H9 (cell line): ENCODE measurements at regions not wholly inside any gene's neighbourhood (a gene's known extent, or its start where the extent isn't known, plus 50 kb on each side); places are given as distances from the start of the nearest gene placed in this dataset.

Experiments
- DNase-seq: peaks from one replicate; pipeline ENCODE4 v3.0.0-alpha.2; 2017
- H2AFZ ChIP-seq: one replicate; pipeline ENCODE4 v1.6.1; 2013; ENCODE audit warnings: mild to moderate bottlenecking, low read length, control low read depth, moderate library complexity
- H2AK5ac ChIP-seq: 2 replicates; pipeline ENCODE4 v1.6.1; 2013; ENCODE audit warnings: low read length, control low read depth, mixed read lengths; ENCODE audit not compliant: insufficient read length
- H2BK120ac ChIP-seq: one replicate; pipeline ENCODE4 v1.6.1; 2013; ENCODE audit warnings: low read depth, mild to moderate bottlenecking, low read length, control low read depth, inconsistent platforms; ENCODE audit not compliant: poor library complexity, severe bottlenecking
- H2BK12ac ChIP-seq: 2 replicates; pipeline ENCODE4 v1.6.1; 2013; ENCODE audit warnings: low read length, control low read depth, mixed read lengths, low read depth; ENCODE audit not compliant: insufficient read length
- H2BK15ac ChIP-seq: 2 replicates; pipeline ENCODE4 v1.6.1; 2013; ENCODE audit warnings: low read depth, low read length, control low read depth
- H2BK20ac ChIP-seq: one replicate; pipeline ENCODE4 v1.6.1; 2013; ENCODE audit warnings: low read depth, mild to moderate bottlenecking, low read length, control low read depth, inconsistent platforms; ENCODE audit not compliant: poor library complexity, severe bottlenecking
- H2BK5ac ChIP-seq: 2 replicates; pipeline ENCODE4 v1.6.1; 2013; ENCODE audit warnings: low read length, control low read depth, mixed read lengths; ENCODE audit not compliant: insufficient read length
- H3K14ac ChIP-seq: 2 replicates; pipeline ENCODE4 v1.6.1; 2013; ENCODE audit warnings: low read length, control low read depth; ENCODE audit not compliant: insufficient read depth
- H3K18ac ChIP-seq: 2 replicates; pipeline ENCODE4 v1.6.1; 2013; ENCODE audit warnings: low read depth, mild to moderate bottlenecking, mixed read lengths, low read length, control low read depth; ENCODE audit not compliant: insufficient read length
- H3K23ac ChIP-seq: 2 replicates; pipeline ENCODE4 v1.6.1; 2013; ENCODE audit warnings: low read length, control low read depth, mixed read lengths, low read depth; ENCODE audit not compliant: insufficient read length
- H3K23me2 ChIP-seq: 2 replicates; pipeline ENCODE4 v1.6.1; 2013; ENCODE audit warnings: low read depth, mild to moderate bottlenecking, mixed read lengths, low read length, control low read depth; ENCODE audit not compliant: insufficient read length, poor library complexity, severe bottlenecking
- H3K27ac ChIP-seq: 2 replicates; pipeline ENCODE4 v1.5.1; 2013; ENCODE audit warnings: low read length, control low read depth, mixed read lengths, low read depth; ENCODE audit not compliant: insufficient read length
- H3K27me3 ChIP-seq: 2 replicates; pipeline ENCODE4 v1.6.1; 2013; ENCODE audit warnings: low read length, control low read depth, inconsistent platforms; ENCODE audit not compliant: insufficient read depth
- H3K4ac ChIP-seq: 2 replicates; pipeline ENCODE4 v1.6.1; 2013; ENCODE audit warnings: low read depth, mild to moderate bottlenecking, control low read depth, inconsistent platforms, low read length, moderate library complexity
- H3K4me1 ChIP-seq: 2 replicates; pipeline ENCODE4 v1.6.1; 2013; ENCODE audit warnings: low read length, control low read depth, inconsistent platforms; ENCODE audit not compliant: insufficient read depth
- H3K4me2 ChIP-seq: 2 replicates; pipeline ENCODE4 v1.6.1; 2013; ENCODE audit warnings: low read length, control low read depth, mixed read lengths; ENCODE audit not compliant: insufficient read length, insufficient read depth
- H3K56ac ChIP-seq: 2 replicates; pipeline ENCODE4 v1.6.1; 2013; ENCODE audit warnings: low read depth, mild to moderate bottlenecking, mixed read lengths, low read length, control low read depth; ENCODE audit not compliant: insufficient read length
- H3K79me1 ChIP-seq: 2 replicates; pipeline ENCODE4 v1.6.1; 2013; ENCODE audit warnings: low read depth, mild to moderate bottlenecking, moderate library complexity, low read length, control low read depth, inconsistent platforms; ENCODE audit not compliant: insufficient read depth, poor library complexity, severe bottlenecking
- H3K79me2 ChIP-seq: 2 replicates; pipeline ENCODE4 v1.6.1; 2013; ENCODE audit warnings: low read length, control low read depth, inconsistent platforms; ENCODE audit not compliant: insufficient read depth
- H3K9ac ChIP-seq: 2 replicates; pipeline ENCODE4 v1.6.1; 2013; ENCODE audit warnings: low read length, control low read depth, mixed read lengths; ENCODE audit not compliant: insufficient read length; ENCODE audit errors: extremely low read depth
- H3K9me3 ChIP-seq: one replicate; pipeline ENCODE4 v1.6.1; 2013; ENCODE audit warnings: low read depth, low read length, inconsistent platforms; ENCODE audit not compliant: control insufficient read depth
- H3T11ph ChIP-seq: one replicate; pipeline ENCODE4 v1.6.1; 2013; ENCODE audit warnings: mild to moderate bottlenecking, low read length, control low read depth, inconsistent platforms
- H4K20me1 ChIP-seq: one replicate; pipeline ENCODE4 v1.6.1; 2013; ENCODE audit not compliant: control insufficient read depth, insufficient read length, insufficient read depth
- H4K5ac ChIP-seq: 2 replicates; pipeline ENCODE4 v1.6.1; 2013; ENCODE audit warnings: low read depth, mild to moderate bottlenecking, mixed read lengths, low read length, control low read depth; ENCODE audit not compliant: insufficient read length
- H4K8ac ChIP-seq: replicated peaks from 2 replicates; pipeline ENCODE4 v1.6.1; 2013; ENCODE audit warnings: low read length, control low read depth, mixed read lengths, low read depth; ENCODE audit not compliant: insufficient read length
- H4K91ac ChIP-seq: 2 replicates; pipeline ENCODE4 v1.6.1; 2013; ENCODE audit warnings: low read depth, mild to moderate bottlenecking, moderate library complexity, mixed read lengths, low read length, control low read depth; ENCODE audit not compliant: insufficient read length
- H3K27ac Mint-ChIP-seq, 3 experiments: 2 replicates in 2 of 3; 3 replicates in 1 of 3; pipeline ENCODE4 v1.8.0; 2020 to 2021; ENCODE audit warnings: mixed read lengths in 3 of 3, mild to moderate bottlenecking in 1 of 3, moderate library complexity in 1 of 3
- H3K27me3 Mint-ChIP-seq: 2 replicates; pipeline ENCODE4 v1.8.0; 2021; ENCODE audit warnings: low read depth, mild to moderate bottlenecking, moderate library complexity, mixed read lengths
- H3K36me3 Mint-ChIP-seq, 3 experiments: 2 replicates in 2 of 3; 3 replicates in 1 of 3; pipeline ENCODE4 v1.8.0; 2020 to 2021; ENCODE audit warnings: low read depth in 3 of 3, mixed read lengths in 3 of 3; ENCODE audit not compliant: insufficient read depth in 1 of 3
- H3K4me1 Mint-ChIP-seq, 2 experiments: 2 replicates each; pipeline ENCODE4 v1.8.0; 2020; ENCODE audit warnings: mixed read lengths in 2 of 2
- H3K4me3 Mint-ChIP-seq, 2 experiments: 2 replicates in 1 of 2; 3 replicates in 1 of 2; pipeline ENCODE4 v1.8.0; 2020 to 2021; ENCODE audit warnings: mild to moderate bottlenecking in 2 of 2, mixed read lengths in 2 of 2, moderate library complexity in 1 of 2
- H3K9me3 Mint-ChIP-seq, 2 experiments: 2 replicates in 1 of 2; 3 replicates in 1 of 2; pipeline ENCODE4 v1.8.0; 2020; ENCODE audit warnings: mild to moderate bottlenecking in 2 of 2, mixed read lengths in 2 of 2, moderate library complexity in 1 of 2
- WGBS: extraction: QIAGEN DNeasy Blood & Tissue Kit; methylation state at CpG from one replicate; pipeline ENCODE4 v1.1.7; 2013; ENCODE audit warnings: missing lambda C conversion rate, low lambda C conversion rate, mixed read lengths; ENCODE audit not compliant: insufficient read length; ENCODE audit errors: extremely low coverage; 5-methylcytosine and 5-hydroxymethylcytosine counted together
- TF ChIP-seq, protein P1 (sequence below): fragments of 200-600 bp; sonication (generic); conservative IDR thresholded peaks from 3 replicates; pipeline ENCODE4 v1.8.0; 2021; ENCODE audit warnings: antibody characterized with exemption, mild to moderate bottlenecking

DNA sequence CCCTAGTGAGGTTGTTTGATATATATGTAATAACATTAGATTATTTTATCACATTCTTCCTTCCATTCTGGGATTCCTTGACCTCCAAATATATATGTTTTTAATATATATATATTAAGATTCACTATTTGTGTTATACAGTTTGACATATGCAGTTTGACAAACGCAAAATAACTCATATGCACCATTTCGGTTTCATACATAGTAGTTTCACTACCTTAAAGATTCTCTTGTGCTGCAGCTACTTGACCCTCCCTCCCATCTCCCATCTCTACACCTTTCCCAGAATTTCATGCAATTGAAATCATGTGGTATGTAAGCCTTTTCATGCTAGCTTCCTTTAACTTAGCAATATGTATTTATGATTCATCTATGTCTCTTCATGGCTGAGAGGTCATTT, 1244.4 kb downstream of the SORCS3 start:
- Histone ChIP-seq H3T11ph (no peak overlapping the region), H4K8ac (no peak overlapping the region), H3K79me2 (no peaks in the 10 kb centered on the region), H2BK20ac (no peak overlapping the region), H4K5ac (no peak overlapping the region), H2BK5ac (no peak overlapping the region), H4K91ac (no peak overlapping the region), H2AFZ (no peak overlapping the region), H3K9ac (no peak overlapping the region), H3K56ac (no peak overlapping the region), H2AK5ac (no peak overlapping the region), H3K79me1 (no peaks in the 10 kb centered on the region), H3K18ac (no peak overlapping the region), H3K4me1 (no peaks in the 10 kb centered on the region), H3K9me3 (no peaks in the 10 kb centered on the region), H2BK15ac (no peak overlapping the region), H4K20me1 (no peaks in the 10 kb centered on the region), H3K27me3 (no peaks in the 10 kb centered on the region), H3K4me2 (no peak overlapping the region), H2BK12ac (no peak overlapping the region), H2BK120ac (no peak overlapping the region), H3K23me2 (no peaks in the 10 kb centered on the region), H3K4ac (no peak overlapping the region), H3K14ac (no peak overlapping the region), H3K27ac (no peak overlapping the region), H3K23ac (no peak overlapping the region)
- H3K27ac Mint-ChIP-seq, result no peak overlapping the region
- no peak for DNase-seq
- peaks cover 11 to 12% of the 10 kb centered on the region in 2 experiments for H3K9me3 Mint-ChIP-seq
- no peaks in the 10 kb centered on the region for H3K4me1 Mint-ChIP-seq
- no peaks in the 10 kb centered on the region for H3K27me3 Mint-ChIP-seq
- H3K36me3 Mint-ChIP-seq, result 0 out of 7 replicates have a peak, but pooled peaks cover 0 to 3% (median 0%) of the 10 kb centered on the region in 3 experiments
- H3K4me3 Mint-ChIP-seq, result no peak overlapping the region
- TF ChIP-seq, protein P1, sequence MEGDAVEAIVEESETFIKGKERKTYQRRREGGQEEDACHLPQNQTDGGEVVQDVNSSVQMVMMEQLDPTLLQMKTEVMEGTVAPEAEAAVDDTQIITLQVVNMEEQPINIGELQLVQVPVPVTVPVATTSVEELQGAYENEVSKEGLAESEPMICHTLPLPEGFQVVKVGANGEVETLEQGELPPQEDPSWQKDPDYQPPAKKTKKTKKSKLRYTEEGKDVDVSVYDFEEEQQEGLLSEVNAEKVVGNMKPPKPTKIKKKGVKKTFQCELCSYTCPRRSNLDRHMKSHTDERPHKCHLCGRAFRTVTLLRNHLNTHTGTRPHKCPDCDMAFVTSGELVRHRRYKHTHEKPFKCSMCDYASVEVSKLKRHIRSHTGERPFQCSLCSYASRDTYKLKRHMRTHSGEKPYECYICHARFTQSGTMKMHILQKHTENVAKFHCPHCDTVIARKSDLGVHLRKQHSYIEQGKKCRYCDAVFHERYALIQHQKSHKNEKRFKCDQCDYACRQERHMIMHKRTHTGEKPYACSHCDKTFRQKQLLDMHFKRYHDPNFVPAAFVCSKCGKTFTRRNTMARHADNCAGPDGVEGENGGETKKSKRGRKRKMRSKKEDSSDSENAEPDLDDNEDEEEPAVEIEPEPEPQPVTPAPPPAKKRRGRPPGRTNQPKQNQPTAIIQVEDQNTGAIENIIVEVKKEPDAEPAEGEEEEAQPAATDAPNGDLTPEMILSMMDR, result no peak
- WGBS, result no CpG with 5 or more reads among the region's 2 CpGs
